Coronary artery (tissue), 2 donors: ENCODE measurements at regions not wholly inside any gene's neighbourhood (a gene's known extent, or its start where the extent isn't known, plus 50 kb on each side); places are given as distances from the start of the nearest gene placed in this dataset.
"Not testable (repeated sequence)": the region's sequence is repeated elsewhere in the genome, so short reads cannot be mapped to it uniquely, and the experiment has no call there.

Source experiments
- DNase-seq: peaks from one replicate; pipeline ENCODE4 v3.0.0-alpha.2; 2017; ENCODE audit warnings: low spot score
- H3K27ac ChIP-seq, 2 donors: fragments of 200-600 bp; sonication (generic); one replicate each; pipeline ENCODE4 v1.5.1; 2016 to 2019
- H3K4me3 ChIP-seq: fragments of 200-600 bp; sonication (generic); 2 replicates; pipeline ENCODE4 v1.5.1; 2016; ENCODE audit warnings: mild to moderate bottlenecking, moderate library complexity
- TF ChIP-seq, protein P1 (sequence below): fragments of 200-600 bp; sonication (generic); IDR thresholded peaks from one replicate; pipeline ENCODE4 v1.5.1; 2019; ENCODE audit warnings: antibody characterized with exemption

DNA sequence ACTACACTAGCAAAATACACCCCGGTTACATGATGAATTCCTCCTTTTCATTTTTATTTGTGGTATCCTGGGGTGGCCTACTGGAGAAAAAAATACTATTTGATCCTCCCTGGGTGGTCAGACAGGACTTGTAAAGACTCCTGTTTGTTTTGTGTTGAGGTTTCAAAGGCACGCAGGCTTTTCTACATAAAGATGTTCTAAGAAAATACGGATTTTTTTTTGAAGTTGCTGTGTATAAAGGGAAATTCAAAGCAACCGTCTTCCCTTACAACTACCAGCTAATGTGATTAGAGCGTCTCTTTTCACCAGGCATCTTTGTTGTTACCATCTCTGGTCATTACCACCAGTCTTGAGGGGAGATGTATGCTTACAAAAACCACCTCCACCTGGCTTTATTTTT, 187.1 kb downstream of the SOX4 start:
- H3K27ac ChIP-seq, result no peak overlapping the region
- TF ChIP-seq, protein P1, sequence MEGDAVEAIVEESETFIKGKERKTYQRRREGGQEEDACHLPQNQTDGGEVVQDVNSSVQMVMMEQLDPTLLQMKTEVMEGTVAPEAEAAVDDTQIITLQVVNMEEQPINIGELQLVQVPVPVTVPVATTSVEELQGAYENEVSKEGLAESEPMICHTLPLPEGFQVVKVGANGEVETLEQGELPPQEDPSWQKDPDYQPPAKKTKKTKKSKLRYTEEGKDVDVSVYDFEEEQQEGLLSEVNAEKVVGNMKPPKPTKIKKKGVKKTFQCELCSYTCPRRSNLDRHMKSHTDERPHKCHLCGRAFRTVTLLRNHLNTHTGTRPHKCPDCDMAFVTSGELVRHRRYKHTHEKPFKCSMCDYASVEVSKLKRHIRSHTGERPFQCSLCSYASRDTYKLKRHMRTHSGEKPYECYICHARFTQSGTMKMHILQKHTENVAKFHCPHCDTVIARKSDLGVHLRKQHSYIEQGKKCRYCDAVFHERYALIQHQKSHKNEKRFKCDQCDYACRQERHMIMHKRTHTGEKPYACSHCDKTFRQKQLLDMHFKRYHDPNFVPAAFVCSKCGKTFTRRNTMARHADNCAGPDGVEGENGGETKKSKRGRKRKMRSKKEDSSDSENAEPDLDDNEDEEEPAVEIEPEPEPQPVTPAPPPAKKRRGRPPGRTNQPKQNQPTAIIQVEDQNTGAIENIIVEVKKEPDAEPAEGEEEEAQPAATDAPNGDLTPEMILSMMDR, result no peak
- DNase-seq, result no peak
- H3K4me3 ChIP-seq, result no peak overlapping the region

DNA sequence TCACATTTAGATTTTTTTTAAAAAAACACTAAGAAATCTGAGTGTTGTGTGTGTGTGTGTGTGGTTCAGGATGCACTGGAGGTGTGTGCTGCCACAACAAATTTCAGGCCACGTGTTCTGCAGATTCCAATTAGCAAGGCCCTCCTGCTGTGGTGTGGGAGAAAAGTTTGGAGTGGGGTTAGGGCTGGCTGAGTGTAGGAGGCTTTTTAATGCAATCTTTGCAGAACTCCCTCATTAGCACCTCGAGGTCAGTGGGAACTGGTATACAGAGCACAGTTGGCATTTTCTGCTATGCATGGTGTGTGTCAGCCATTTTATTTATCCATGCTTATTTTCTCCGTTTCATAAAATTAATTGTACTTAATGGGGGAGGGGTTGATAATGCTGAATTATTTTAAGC, 187.6 kb downstream of the SOX4 start:
- Histone ChIP-seq H3K27ac (no peak overlapping the region), H3K4me3 (no peak overlapping the region)
- TF ChIP-seq, protein P1, result no peak
- no peak for DNase-seq

DNA sequence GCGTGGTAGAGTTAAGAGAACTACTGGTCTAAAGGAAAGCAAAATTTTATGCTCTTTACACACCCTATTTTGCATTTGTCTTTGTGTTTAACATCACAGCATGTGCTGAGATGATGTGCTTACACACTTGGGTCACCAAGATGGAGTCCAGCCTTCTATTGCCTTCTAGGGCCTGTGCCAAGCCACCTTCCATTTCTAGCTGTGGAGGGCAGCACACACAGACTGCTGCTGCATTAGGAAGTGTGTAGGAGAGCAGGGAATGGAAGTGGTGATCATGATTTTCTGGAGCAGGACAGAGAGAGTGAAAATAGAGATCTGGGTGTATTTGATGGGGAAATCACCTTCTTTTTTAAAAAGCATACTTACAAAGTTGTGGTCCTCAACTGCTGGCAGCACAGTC, 191.6 kb downstream of the SOX4 start:
- H3K27ac ChIP-seq, result no peak overlapping the region
- DNase-seq, result no peak

DNA sequence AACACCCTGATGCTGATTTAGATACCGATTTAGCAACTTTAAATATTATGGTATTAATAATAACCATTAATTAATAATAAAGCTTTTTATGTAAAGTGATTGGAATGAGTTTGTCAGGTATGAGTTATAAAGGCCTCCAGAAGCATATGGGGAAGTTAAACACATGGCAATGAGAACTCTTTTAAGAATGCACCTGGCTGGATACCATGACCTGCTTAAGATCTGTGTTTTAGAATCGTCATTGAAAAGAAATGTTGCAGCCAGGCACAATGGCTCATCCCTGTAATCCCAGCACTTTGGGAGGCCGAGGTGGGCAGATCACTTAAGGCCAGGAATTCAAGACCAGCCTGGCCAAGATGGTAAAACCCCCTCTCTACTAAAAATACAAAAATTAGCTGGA, 197.5 kb downstream of the SOX4 start:
- TF ChIP-seq, protein P1, result no peak
- Histone ChIP-seq H3K4me3 (no peak overlapping the region), H3K27ac (no peak overlapping the region)
- DNase-seq, result no peak

More for the DNA sequence above, 191.6 kb downstream of the SOX4 start:
- TF ChIP-seq, protein P1, result no peak
- no peak overlapping the region for H3K4me3 ChIP-seq

DNA sequence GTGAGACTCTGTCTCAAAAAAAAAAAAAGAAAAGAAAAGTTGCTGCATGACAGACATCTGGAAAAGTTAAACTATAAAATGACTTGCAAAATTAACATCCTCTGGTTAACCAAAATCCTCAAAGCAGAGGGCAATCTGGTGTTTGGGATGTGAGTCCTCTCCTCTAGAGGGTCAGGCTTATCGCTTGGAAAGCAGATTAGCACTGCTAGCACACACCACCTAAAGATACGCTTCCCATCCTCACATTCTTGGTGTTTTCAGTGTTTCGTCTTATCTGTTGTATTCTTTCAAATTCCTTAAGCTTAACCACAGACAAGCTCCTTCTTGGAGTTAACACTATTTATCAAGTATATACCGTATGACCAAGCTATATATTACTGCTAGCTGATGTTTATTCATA, 198.0 kb downstream of the SOX4 start:
- no peak overlapping the region for H3K27ac ChIP-seq
- TF ChIP-seq, protein P1, result no peak
- no peak for DNase-seq
- no peak overlapping the region for H3K4me3 ChIP-seq

DNA sequence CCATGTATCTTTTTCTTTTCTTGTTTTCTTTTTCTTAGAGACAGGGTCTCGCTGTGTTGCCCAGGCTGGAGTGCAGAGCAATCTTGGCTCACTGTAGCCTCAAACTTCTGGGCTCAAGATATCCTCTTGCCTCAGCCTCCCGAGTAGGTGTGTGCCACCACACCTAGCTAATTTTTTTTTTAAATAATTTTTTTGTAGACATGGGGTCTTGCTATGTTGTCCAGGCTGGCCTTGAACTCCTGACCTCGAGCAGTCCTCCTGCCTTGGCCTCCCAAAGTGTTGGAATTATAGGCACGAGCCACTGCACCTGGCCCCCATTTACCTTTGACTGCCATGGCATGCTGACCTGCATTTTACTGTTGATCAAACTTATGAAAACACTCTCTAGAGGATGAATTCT, 198.6 kb downstream of the SOX4 start:
- TF ChIP-seq, protein P1, result no peak
- H3K27ac ChIP-seq, result no peak overlapping the region
- H3K4me3 ChIP-seq, result no peak overlapping the region
- no peak for DNase-seq

DNA sequence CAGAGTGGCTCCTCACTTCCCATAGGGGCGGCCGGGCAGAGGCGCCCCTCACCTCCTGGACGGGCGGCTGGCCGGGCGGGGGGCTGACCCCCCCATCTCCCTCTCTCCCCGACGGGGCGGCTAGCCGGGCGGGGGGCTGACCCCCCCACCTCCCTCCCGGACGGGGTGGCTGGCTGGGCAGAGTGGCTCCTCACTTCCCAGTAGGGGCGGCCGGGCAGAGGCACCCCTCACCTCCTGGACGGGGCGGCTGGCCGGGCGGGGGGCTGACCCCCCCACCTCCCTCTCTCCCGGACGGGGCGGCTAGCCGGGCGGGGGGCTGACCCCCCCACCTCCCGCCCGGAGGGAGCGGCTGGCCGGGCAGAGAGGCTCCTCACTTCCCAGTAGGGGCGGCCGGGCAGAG, 203.4 kb downstream of the SOX4 start:
- not testable (repeated sequence) for DNase-seq, H3K27ac ChIP-seq, H3K4me3 ChIP-seq

DNA sequence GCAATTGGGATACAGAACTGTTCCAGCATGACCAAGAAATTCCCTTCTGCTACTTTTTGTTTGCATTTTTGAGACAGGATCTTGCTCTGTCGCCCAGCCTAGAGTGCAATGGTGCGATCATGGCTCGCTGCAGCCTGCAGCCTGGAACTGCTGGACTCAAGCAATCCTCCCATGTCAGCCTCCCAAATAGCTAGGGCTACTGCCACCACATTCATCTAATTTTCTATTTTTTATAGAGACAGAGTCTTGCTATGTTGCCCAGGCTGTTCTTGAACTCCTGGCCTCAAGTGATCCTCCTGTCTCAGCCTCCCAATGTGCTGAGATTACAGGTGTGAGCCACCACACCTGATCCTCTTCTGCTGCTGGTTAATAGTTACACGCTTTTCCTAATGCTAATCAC, 204.9 kb downstream of the SOX4 start:
- DNase-seq, result no peak
- no peak overlapping the region for H3K4me3 ChIP-seq
- no peak overlapping the region for H3K27ac ChIP-seq
- TF ChIP-seq, protein P1, result no peak
